ENCODE measurements at regions not wholly inside any gene's neighbourhood (a gene's known extent, or its start where the extent isn't known, plus 50 kb on each side); places are given as distances from the start of the nearest gene placed in this dataset.

DNA sequence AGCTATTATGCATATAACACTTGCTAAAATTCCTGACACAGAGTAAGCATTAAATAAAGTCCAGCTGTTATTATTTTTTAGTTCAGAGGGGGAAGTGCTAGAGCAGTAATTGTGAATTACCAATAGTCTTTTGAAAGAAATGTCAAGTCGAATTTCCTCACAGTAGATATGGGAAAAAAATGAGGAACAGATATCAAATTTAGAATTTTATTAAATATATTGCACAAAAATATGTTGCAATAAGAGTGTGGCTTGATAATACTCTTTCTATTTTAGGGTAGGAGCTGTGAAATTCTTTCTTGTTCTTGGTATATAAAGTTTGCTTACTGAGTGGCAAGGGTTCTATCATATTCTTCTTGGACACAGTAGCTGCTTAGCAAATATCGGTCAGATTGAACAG lies 181.3 kb downstream of the NFKBIZ start:
- TF ChIP-seq EED (IDR thresholded peaks at IDR 0.05; ENCODE audit: low read depth) (no peak), MXI1 (IDR thresholded peaks at IDR 0.05; ENCODE audit: low read depth, low read length) (no peak), TAF1 (IDR thresholded peaks at IDR 0.05; ENCODE audit: borderline replicate concordance, low read depth, low read length) (no peak), ZNF24 (IDR thresholded peaks at IDR 0.05) (no peak), RAD21 (IDR thresholded peaks at IDR 0.05; ENCODE audit: insufficient read depth, low read depth, low read length) (no peak), E2F8 (IDR thresholded peaks at IDR 0.05; ENCODE audit: low read depth, partially characterized antibody) (no peak), POLR2AphosphoS5 (IDR thresholded peaks at IDR 0.05; ENCODE audit: low read length) (no peak), MYC (IDR thresholded peaks at IDR 0.05; ENCODE audit: insufficient read depth, insufficient read length, insufficient replicate concordance, low read length, severe bottlenecking) (no peak), REST (IDR thresholded peaks at IDR 0.05; ENCODE audit: low read depth, low read length) (no peak), CBFB (IDR thresholded peaks at IDR 0.05; ENCODE audit: low read depth) (no peak), NFYB (IDR thresholded peaks at IDR 0.05; ENCODE audit: insufficient read depth, low read depth, low read length) (no peak)
- TF ChIP-seq, protein P1, sequence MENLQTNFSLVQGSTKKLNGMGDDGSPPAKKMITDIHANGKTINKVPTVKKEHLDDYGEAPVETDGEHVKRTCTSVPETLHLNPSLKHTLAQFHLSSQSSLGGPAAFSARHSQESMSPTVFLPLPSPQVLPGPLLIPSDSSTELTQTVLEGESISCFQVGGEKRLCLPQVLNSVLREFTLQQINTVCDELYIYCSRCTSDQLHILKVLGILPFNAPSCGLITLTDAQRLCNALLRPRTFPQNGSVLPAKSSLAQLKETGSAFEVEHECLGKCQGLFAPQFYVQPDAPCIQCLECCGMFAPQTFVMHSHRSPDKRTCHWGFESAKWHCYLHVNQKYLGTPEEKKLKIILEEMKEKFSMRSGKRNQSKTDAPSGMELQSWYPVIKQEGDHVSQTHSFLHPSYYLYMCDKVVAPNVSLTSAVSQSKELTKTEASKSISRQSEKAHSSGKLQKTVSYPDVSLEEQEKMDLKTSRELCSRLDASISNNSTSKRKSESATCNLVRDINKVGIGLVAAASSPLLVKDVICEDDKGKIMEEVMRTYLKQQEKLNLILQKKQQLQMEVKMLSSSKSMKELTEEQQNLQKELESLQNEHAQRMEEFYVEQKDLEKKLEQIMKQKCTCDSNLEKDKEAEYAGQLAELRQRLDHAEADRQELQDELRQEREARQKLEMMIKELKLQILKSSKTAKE (IDR thresholded peaks at IDR 0.05; ENCODE audit: low read depth, poor library complexity, severe bottlenecking), result no peak
- TF ChIP-seq, protein P2, sequence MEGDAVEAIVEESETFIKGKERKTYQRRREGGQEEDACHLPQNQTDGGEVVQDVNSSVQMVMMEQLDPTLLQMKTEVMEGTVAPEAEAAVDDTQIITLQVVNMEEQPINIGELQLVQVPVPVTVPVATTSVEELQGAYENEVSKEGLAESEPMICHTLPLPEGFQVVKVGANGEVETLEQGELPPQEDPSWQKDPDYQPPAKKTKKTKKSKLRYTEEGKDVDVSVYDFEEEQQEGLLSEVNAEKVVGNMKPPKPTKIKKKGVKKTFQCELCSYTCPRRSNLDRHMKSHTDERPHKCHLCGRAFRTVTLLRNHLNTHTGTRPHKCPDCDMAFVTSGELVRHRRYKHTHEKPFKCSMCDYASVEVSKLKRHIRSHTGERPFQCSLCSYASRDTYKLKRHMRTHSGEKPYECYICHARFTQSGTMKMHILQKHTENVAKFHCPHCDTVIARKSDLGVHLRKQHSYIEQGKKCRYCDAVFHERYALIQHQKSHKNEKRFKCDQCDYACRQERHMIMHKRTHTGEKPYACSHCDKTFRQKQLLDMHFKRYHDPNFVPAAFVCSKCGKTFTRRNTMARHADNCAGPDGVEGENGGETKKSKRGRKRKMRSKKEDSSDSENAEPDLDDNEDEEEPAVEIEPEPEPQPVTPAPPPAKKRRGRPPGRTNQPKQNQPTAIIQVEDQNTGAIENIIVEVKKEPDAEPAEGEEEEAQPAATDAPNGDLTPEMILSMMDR (IDR thresholded peaks at IDR 0.05 in 2 of 3, conservative IDR thresholded peaks at IDR 0.05 in 1 of 3; ENCODE audit: control insufficient read depth in 2 of 3, extremely low read depth in 1 of 3, insufficient read depth in 1 of 3, low read depth in 3 of 3, low read length in 3 of 3), result no peak
